Keratinocyte (primary cell): ENCODE measurements at regions not wholly inside any gene's neighbourhood (a gene's known extent, or its start where the extent isn't known, plus 50 kb on each side); places are given as distances from the start of the nearest gene placed in this dataset.

ENCODE experiments used
- DNase-seq: peaks from one replicate; pipeline ENCODE4 v3.0.0-alpha.2; 2011; ENCODE audit warnings: low read depth, missing footprints, low spot score
- FAIRE-seq: peaks from 2 replicates; lab custom pipeline; 2011; peaks lifted over from hg19 to GRCh38; lab: Jason Lieb, UNC
- H2AFZ ChIP-seq: 2 replicates; pipeline ENCODE4 v1.6.0; 2012; ENCODE audit warnings: low read length, control low read depth, inconsistent platforms; ENCODE audit not compliant: control insufficient read depth
- H3K27ac ChIP-seq: 2 replicates; pipeline ENCODE4 v1.5.1; 2011; ENCODE audit warnings: low read length; ENCODE audit not compliant: control insufficient read depth, insufficient read depth
- H3K27me3 ChIP-seq: 3 replicates; pipeline ENCODE4 v1.6.0; 2011; ENCODE audit warnings: low read length; ENCODE audit not compliant: control insufficient read depth, insufficient read depth; ENCODE audit errors: extremely low read depth
- H3K36me3 ChIP-seq, 2 experiments: 2 replicates in 1 of 2; 3 replicates in 1 of 2; pipeline ENCODE4 v1.5.1; 2011; ENCODE audit warnings: low read length in 2 of 2, mild to moderate bottlenecking in 1 of 2; ENCODE audit not compliant: control insufficient read depth in 2 of 2, insufficient read depth in 2 of 2; ENCODE audit errors: extremely low read depth in 1 of 2
- H3K4me1 ChIP-seq: 3 replicates; pipeline ENCODE4 v1.5.1; 2011; ENCODE audit warnings: low read length; ENCODE audit not compliant: control insufficient read depth, insufficient read depth; ENCODE audit errors: extremely low read depth
- H3K4me2 ChIP-seq: 3 replicates; pipeline ENCODE4 v1.6.0; 2011; ENCODE audit warnings: low read depth, low read length; ENCODE audit not compliant: control insufficient read depth, insufficient read depth; ENCODE audit errors: extremely low read depth
- H3K4me3 ChIP-seq, 3 experiments: fragments of 200-600 bp in 1 of 3; sonication (generic) in 1 of 3; 2 replicates in 2 of 3; 3 replicates in 1 of 3; pipeline ENCODE4 v1.5.1; 2011 to 2016; ENCODE audit warnings: low read length in 3 of 3, mild to moderate bottlenecking in 3 of 3, control low read depth in 2 of 3, inconsistent platforms in 1 of 3, low read depth in 1 of 3, mixed read lengths in 1 of 3, mixed run types in 1 of 3, moderate library complexity in 1 of 3; ENCODE audit not compliant: control insufficient read depth in 2 of 3, insufficient read depth in 2 of 3; ENCODE audit errors: extremely low read depth in 1 of 3
- H3K79me2 ChIP-seq: 2 replicates; pipeline ENCODE4 v1.6.0; 2012; ENCODE audit warnings: low read length; ENCODE audit not compliant: control insufficient read depth, insufficient read depth
- H3K9ac ChIP-seq: 3 replicates; pipeline ENCODE4 v1.6.0; 2011; ENCODE audit warnings: low read length; ENCODE audit not compliant: control insufficient read depth, insufficient read depth; ENCODE audit errors: extremely low read depth
- H3K9me1 ChIP-seq: 3 replicates; pipeline ENCODE4 v1.6.0; 2011; ENCODE audit warnings: low read length; ENCODE audit not compliant: control insufficient read depth, insufficient read depth; ENCODE audit errors: extremely low read depth
- H3K9me3 ChIP-seq: 2 replicates; pipeline ENCODE4 v1.5.1; 2012; ENCODE audit warnings: low read depth, low read length; ENCODE audit not compliant: control insufficient read depth
- H4K20me1 ChIP-seq: 3 replicates; pipeline ENCODE4 v1.6.0; 2011; ENCODE audit warnings: low read length; ENCODE audit not compliant: control insufficient read depth, insufficient read depth; ENCODE audit errors: extremely low read depth
- CTCF ChIP-seq, 3 experiments: IDR thresholded peaks in 1 of 3; conservative IDR thresholded peaks in 1 of 3; optimal IDR thresholded peaks in 1 of 3; 2 replicates in 2 of 3; 3 replicates in 1 of 3; pipeline versions ENCODE3 to v1.5.1; 2011; ENCODE audit warnings: low read length in 3 of 3, mild to moderate bottlenecking in 3 of 3, moderate library complexity in 2 of 3, control low read depth in 1 of 3, inconsistent platforms in 1 of 3; ENCODE audit not compliant: insufficient read depth in 2 of 3; ENCODE audit errors: extremely low read depth in 1 of 3
- EZH2 ChIP-seq: IDR thresholded peaks from one replicate; pipeline ENCODE4 v1.6.1; 2012; ENCODE audit warnings: inconsistent platforms, mild to moderate bottlenecking, low read length, moderate library complexity
- dilution Hi-C: fragments of 300-500 bp; cut with MboI; formaldehyde crosslinking; loops from one replicate; pipeline ENCODE4 v1.7.0; 2020; ENCODE audit warnings: low sequenced_read_pairs; ENCODE audit not compliant: extremely low pct_ligation_motif_present

- H2AFZ ChIP-seq: no peak overlapping the region
Observed at GRCh38 chr14:51474854-51475253, 176.9 kb upstream of the FRMD6 start.

GRCh38 chr14:51478175-51478621, 173.5 kb upstream of the FRMD6 start:
- Histone ChIP-seq H3K27ac (no peak overlapping the region), H2AFZ (no peak overlapping the region), H3K4me2 (no peak overlapping the region), H3K4me3 (no peak overlapping the region), H3K4me1 (peaks cover 31% of the 10 kb centered on the region), H3K27me3 (no peaks in the 10 kb centered on the region), H3K79me2 (no peaks in the 10 kb centered on the region), H4K20me1 (no peaks in the 10 kb centered on the region), H3K9me3 (no peaks in the 10 kb centered on the region), H3K36me3 (no peaks in the 10 kb centered on the region), H3K9ac (no peak overlapping the region), H3K9me1 (no peaks in the 10 kb centered on the region)
- dilution Hi-C loops: no loop called here
- TF ChIP-seq CTCF (optimal IDR thresholded peaks at IDR 0.05 in 1 of 3, IDR thresholded peaks at IDR 0.05 in 1 of 3, conservative IDR thresholded peaks at IDR 0.05 in 1 of 3; ENCODE audit: extremely low read depth in 1 of 3, insufficient read depth in 2 of 3, low read length in 3 of 3): no peak
- TF ChIP-seq EZH2: no peak
- DNase-seq: no peak
- FAIRE-seq: no peak

More at GRCh38 chr14:51474854-51475253, 176.9 kb upstream of the FRMD6 start:
- no peaks in the 10 kb centered on the region for H3K9me1 ChIP-seq
- H3K4me2 ChIP-seq: peak overlapping the region; percentile 55
- dilution Hi-C loops: no loop called here
- no peak overlapping the region for H3K9ac ChIP-seq
- no peaks in the 10 kb centered on the region for H3K9me3 ChIP-seq
- peak; percentile 79 for FAIRE-seq
- H3K4me1 ChIP-seq: peaks cover 35% of the 10 kb centered on the region
- H3K79me2 ChIP-seq: no peaks in the 10 kb centered on the region
- H3K4me3 ChIP-seq: no peak overlapping the region
- no peaks in the 10 kb centered on the region for H3K27me3 ChIP-seq
- H3K27ac ChIP-seq: peak overlapping the region; percentile 89
- no peak for DNase-seq
- H4K20me1 ChIP-seq: no peaks in the 10 kb centered on the region
- no peaks in the 10 kb centered on the region for H3K36me3 ChIP-seq
- TF ChIP-seq EZH2 (no peak), CTCF (optimal IDR thresholded peaks at IDR 0.05 in 1 of 3, IDR thresholded peaks at IDR 0.05 in 1 of 3, conservative IDR thresholded peaks at IDR 0.05 in 1 of 3; ENCODE audit: extremely low read depth in 1 of 3, insufficient read depth in 2 of 3, low read length in 3 of 3) (no peak)
